ENCODE measurements at regions not wholly inside any gene's neighbourhood (a gene's known extent, or its start where the extent isn't known, plus 50 kb on each side); places are given as distances from the start of the nearest gene placed in this dataset.

DNA sequence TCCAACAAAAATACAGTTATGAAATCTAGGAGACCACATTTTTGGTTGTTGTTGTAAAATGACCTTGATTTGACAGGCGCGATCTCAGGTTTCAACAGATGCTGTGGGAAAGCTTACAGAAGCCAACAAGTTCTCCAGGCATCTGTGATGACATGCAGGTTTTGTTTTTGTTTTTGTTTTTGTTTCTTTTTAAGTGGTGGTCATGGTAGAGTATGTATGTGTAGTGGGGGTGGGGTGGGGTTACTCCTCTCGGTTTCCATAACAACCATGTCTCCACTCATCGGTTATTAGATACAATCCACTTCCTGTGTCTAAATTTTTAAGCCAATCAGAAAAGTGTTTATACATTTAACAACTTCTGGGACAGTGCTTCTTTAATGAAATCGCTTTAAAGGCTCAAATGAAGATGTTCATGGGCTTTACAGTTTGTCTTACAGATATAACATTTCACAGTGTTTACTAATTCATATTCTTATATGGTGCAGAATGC is 199.9 kb upstream of the FOXN3 start:
- no peaks in the 10 kb centered on the region for H3K9me3 ChIP-seq (ENCODE audit: low read length)
- TF ChIP-seq, protein P1, sequence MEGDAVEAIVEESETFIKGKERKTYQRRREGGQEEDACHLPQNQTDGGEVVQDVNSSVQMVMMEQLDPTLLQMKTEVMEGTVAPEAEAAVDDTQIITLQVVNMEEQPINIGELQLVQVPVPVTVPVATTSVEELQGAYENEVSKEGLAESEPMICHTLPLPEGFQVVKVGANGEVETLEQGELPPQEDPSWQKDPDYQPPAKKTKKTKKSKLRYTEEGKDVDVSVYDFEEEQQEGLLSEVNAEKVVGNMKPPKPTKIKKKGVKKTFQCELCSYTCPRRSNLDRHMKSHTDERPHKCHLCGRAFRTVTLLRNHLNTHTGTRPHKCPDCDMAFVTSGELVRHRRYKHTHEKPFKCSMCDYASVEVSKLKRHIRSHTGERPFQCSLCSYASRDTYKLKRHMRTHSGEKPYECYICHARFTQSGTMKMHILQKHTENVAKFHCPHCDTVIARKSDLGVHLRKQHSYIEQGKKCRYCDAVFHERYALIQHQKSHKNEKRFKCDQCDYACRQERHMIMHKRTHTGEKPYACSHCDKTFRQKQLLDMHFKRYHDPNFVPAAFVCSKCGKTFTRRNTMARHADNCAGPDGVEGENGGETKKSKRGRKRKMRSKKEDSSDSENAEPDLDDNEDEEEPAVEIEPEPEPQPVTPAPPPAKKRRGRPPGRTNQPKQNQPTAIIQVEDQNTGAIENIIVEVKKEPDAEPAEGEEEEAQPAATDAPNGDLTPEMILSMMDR (IDR thresholded peaks at IDR 0.05; ENCODE audit: low read length) = no peak
- TF ChIP-seq EZH2 (IDR thresholded peaks at IDR 0.05; ENCODE audit: borderline replicate concordance, low read length) = no peak
- peaks cover 27% of the 10 kb centered on the region for H3K4me1 ChIP-seq (ENCODE audit: insufficient read depth, low read length, severe bottlenecking)
- no peaks in the 10 kb centered on the region for H3K79me2 ChIP-seq (ENCODE audit: insufficient read depth, low read length)
- H3K4me3 ChIP-seq (ENCODE audit: low read depth, low read length, poor library complexity, severe bottlenecking) = no peak overlapping the region
- H3F3A ChIP-seq (ENCODE audit: insufficient read depth, low read length) = no peaks in the 10 kb centered on the region
- no peaks in the 10 kb centered on the region for H4K20me1 ChIP-seq (ENCODE audit: insufficient read depth, low read length)
- no peaks in the 10 kb centered on the region for H3K9me2 ChIP-seq (ENCODE audit: low read depth, low read length)
- no peak overlapping the region for H3K27ac ChIP-seq (ENCODE audit: low read depth, low read length, poor library complexity, severe bottlenecking)
- no peaks in the 10 kb centered on the region for H3K36me3 ChIP-seq (ENCODE audit: insufficient read depth, low read length)
- peak overlapping the region; percentile 80 for H3K4me2 ChIP-seq (ENCODE audit: low read length)
- H2AFZ ChIP-seq (ENCODE audit: low read length) = no peak overlapping the region
- H3K27me3 ChIP-seq (ENCODE audit: insufficient read depth, low read length) = peaks cover 3% of the 10 kb centered on the region
- H3K9ac ChIP-seq (ENCODE audit: low read length) = no peak overlapping the region

DNA sequence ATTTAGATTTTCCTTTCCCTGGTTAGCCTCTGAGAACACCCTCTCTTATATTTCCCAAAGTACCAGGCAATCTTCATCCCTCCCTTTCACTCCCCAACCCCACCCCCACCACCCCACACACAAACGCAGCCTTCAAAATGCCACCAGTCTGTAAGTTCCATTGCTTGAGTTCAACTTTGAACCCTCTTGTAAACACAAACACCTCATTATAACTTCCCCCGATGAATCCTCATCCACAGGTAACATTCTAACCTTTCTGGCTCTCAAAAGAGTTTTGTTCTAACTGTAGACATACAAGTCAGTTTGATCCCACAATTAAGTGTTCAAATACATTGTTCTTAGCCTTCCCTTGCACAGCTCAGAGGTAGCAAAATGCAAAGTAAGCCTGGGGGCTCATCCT is 199.4 kb upstream of the FOXN3 start:
- Histone ChIP-seq H3K9me2 (ENCODE audit: low read depth, low read length) (no peaks in the 10 kb centered on the region), H2AFZ (ENCODE audit: low read length) (no peak overlapping the region), H3K36me3 (ENCODE audit: insufficient read depth, low read length) (no peaks in the 10 kb centered on the region), H3K4me2 (ENCODE audit: low read length) (no peak overlapping the region), H3K9ac (ENCODE audit: low read length) (no peak overlapping the region), H3K4me1 (ENCODE audit: insufficient read depth, low read length, severe bottlenecking) (peaks cover 27% of the 10 kb centered on the region), H4K20me1 (ENCODE audit: insufficient read depth, low read length) (no peaks in the 10 kb centered on the region), H3K27ac (ENCODE audit: low read depth, low read length, poor library complexity, severe bottlenecking) (no peak overlapping the region), H3K27me3 (ENCODE audit: insufficient read depth, low read length) (peaks cover 3% of the 10 kb centered on the region), H3K9me3 (ENCODE audit: low read length) (no peaks in the 10 kb centered on the region), H3K4me3 (ENCODE audit: low read depth, low read length, poor library complexity, severe bottlenecking) (no peak overlapping the region), H3K79me2 (ENCODE audit: insufficient read depth, low read length) (no peaks in the 10 kb centered on the region), H3F3A (ENCODE audit: insufficient read depth, low read length) (no peaks in the 10 kb centered on the region)
- no peak for TF ChIP-seq EZH2 (IDR thresholded peaks at IDR 0.05; ENCODE audit: borderline replicate concordance, low read length)
- TF ChIP-seq, protein P1 (IDR thresholded peaks at IDR 0.05; ENCODE audit: low read length) = no peak

DNA sequence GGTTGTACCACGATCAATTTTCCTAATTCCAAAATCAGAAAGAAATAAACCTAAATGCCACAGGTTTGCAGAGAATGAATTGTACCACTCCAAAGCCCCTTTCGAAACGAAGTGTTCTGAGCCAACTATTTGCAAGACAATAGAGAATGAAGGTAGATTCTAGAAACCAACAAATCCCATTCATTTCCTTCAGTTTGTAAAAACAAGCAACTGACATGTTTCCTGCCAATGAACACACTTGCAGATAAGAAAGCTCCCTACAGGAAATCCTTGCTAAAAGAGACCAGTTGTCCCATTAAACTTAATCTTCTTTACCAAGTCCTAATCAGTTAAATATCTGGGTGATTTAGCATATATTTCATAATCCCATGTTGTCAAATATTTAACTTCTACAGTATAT is 198.4 kb upstream of the FOXN3 start:
- H3K9ac ChIP-seq (ENCODE audit: low read length) = no peak overlapping the region
- H3K4me3 ChIP-seq (ENCODE audit: low read depth, low read length, poor library complexity, severe bottlenecking) = no peak overlapping the region
- peaks cover 27% of the 10 kb centered on the region for H3K4me1 ChIP-seq (ENCODE audit: insufficient read depth, low read length, severe bottlenecking)

More for the DNA sequence above, 198.4 kb upstream of the FOXN3 start:
- TF ChIP-seq, protein P1 (IDR thresholded peaks at IDR 0.05; ENCODE audit: low read length) = no peak
- no peak for TF ChIP-seq EZH2 (IDR thresholded peaks at IDR 0.05; ENCODE audit: borderline replicate concordance, low read length)
- no peaks in the 10 kb centered on the region for H3K79me2 ChIP-seq (ENCODE audit: insufficient read depth, low read length)
- no peaks in the 10 kb centered on the region; the same call in 1 of the 2 replicates for H3K27me3 ChIP-seq (ENCODE audit: insufficient read depth, low read length)
- H3F3A ChIP-seq (ENCODE audit: insufficient read depth, low read length) = no peaks in the 10 kb centered on the region
- H3K27ac ChIP-seq (ENCODE audit: low read depth, low read length, poor library complexity, severe bottlenecking) = no peak overlapping the region
- H3K9me3 ChIP-seq (ENCODE audit: low read length) = no peaks in the 10 kb centered on the region
- no peak overlapping the region for H2AFZ ChIP-seq (ENCODE audit: low read length)
- H4K20me1 ChIP-seq (ENCODE audit: insufficient read depth, low read length) = no peaks in the 10 kb centered on the region
- H3K4me2 ChIP-seq (ENCODE audit: low read length) = no peak overlapping the region
- H3K9me2 ChIP-seq (ENCODE audit: low read depth, low read length) = no peaks in the 10 kb centered on the region
- no peaks in the 10 kb centered on the region for H3K36me3 ChIP-seq (ENCODE audit: insufficient read depth, low read length)

All from OCI-LY1 (cell line).